ENCODE measurements at regions not wholly inside any gene's neighbourhood (a gene's known extent, or its start where the extent isn't known, plus 50 kb on each side); places are given as distances from the start of the nearest gene placed in this dataset.

DNA sequence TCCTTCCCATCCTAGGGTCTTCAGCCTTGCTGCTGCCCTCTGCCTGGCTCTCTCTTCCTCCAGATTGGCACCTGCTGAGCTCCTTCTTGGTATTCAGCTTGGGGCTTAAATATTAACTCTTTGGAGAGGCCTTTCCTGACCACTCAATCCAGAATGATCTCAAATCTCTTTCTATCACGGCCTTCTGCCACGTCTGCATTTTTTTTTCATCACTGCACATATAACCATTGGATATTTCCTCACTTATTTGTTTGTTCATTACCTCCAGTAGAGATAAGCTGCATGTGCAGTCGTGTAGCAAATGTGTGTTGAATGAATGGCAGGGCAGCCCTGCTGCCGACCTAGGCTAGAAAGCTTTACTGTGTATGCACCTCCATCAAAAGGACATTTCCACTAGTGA is 51.6 kb upstream of the MPP7 start:
- ATAC-seq: no peak
- Histone ChIP-seq H3K27ac (no peak overlapping the region), H3K4me1 (peaks cover 4% of the 10 kb centered on the region), H3K36me3 (replicated peaks in 1 of 2; ENCODE audit: insufficient read depth in 1 of 2, low read depth in 2 of 2) (no peaks in the 10 kb centered on the region), H3K9me3 (no peaks in the 10 kb centered on the region), H3K27me3 (no peaks in the 10 kb centered on the region), H3K4me3 (no peak overlapping the region)
- intact Hi-C loops (cut with DNase I): no loop called here
- TF ChIP-seq, protein P1, sequence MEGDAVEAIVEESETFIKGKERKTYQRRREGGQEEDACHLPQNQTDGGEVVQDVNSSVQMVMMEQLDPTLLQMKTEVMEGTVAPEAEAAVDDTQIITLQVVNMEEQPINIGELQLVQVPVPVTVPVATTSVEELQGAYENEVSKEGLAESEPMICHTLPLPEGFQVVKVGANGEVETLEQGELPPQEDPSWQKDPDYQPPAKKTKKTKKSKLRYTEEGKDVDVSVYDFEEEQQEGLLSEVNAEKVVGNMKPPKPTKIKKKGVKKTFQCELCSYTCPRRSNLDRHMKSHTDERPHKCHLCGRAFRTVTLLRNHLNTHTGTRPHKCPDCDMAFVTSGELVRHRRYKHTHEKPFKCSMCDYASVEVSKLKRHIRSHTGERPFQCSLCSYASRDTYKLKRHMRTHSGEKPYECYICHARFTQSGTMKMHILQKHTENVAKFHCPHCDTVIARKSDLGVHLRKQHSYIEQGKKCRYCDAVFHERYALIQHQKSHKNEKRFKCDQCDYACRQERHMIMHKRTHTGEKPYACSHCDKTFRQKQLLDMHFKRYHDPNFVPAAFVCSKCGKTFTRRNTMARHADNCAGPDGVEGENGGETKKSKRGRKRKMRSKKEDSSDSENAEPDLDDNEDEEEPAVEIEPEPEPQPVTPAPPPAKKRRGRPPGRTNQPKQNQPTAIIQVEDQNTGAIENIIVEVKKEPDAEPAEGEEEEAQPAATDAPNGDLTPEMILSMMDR (IDR thresholded peaks at IDR 0.05): no peak
- no peak for TF ChIP-seq POLR2A (IDR thresholded peaks at IDR 0.05)
- no peak for DNase-seq
- 20 to 23% methylated on average over 4 of the region's 4 CpGs for WGBS, 2 donors

DNA sequence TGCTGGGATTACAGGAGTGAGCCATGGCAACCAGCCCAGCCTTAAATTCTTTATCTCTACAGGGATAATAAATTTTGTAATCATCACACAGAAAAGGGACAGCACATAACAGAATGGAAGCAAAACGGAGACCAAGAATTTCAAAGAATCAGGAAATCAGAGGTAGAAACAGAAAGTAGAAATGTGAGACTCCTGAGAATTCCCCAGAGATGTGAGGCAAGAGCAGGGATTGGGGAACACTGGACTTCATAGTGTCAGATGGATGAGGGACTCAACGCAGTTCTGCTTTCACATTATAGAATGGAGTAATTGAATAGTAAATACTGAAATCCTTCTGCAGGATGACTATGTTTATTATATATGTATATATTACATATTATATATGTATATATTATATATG is 52.5 kb upstream of the MPP7 start:
- ATAC-seq: no peak
- H3K27ac ChIP-seq: no peak overlapping the region
- DNase-seq: no peak
- WGBS, 2 donors: 66 to 90% methylated on average over 2 of the region's 2 CpGs
- H3K9me3 ChIP-seq: no peaks in the 10 kb centered on the region
- H3K4me1 ChIP-seq: peaks cover 4% of the 10 kb centered on the region
- TF ChIP-seq POLR2A (IDR thresholded peaks at IDR 0.05): no peak
- TF ChIP-seq, protein P1 (IDR thresholded peaks at IDR 0.05): no peak
- H3K4me3 ChIP-seq: no peak overlapping the region
- H3K36me3 ChIP-seq (replicated peaks in 1 of 2; ENCODE audit: insufficient read depth in 1 of 2, low read depth in 2 of 2): no peaks in the 10 kb centered on the region
- intact Hi-C loops (cut with DNase I): no loop called here
- no peaks in the 10 kb centered on the region for H3K27me3 ChIP-seq

DNA sequence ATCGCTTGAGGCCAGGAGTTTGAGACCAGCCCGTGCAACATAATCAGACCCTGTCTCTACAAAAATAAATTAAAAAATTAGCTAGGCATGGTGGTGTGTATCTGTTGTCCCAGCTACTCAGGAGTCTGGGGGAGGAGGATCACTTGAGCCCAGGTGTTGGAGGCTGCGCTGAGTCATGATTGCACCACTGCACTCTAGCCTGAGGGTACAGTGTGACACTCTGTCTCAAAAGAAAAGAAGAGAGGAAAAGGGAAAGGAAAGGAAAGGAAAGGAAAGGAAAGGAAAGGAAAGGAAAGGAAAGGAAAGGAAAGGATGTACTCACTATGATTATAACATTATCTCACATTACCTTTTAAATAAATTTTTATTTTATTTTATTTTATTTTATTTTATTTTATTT is 56.5 kb upstream of the MPP7 start:
- WGBS, 2 donors: 98 to 100% methylated on average over 3 of the region's 3 CpGs
- Histone ChIP-seq H3K4me3 (no peak overlapping the region), H3K9me3 (no peaks in the 10 kb centered on the region), H3K27me3 (no peaks in the 10 kb centered on the region), H3K4me1 (peaks cover 4% of the 10 kb centered on the region), H3K36me3 (replicated peaks in 1 of 2; ENCODE audit: insufficient read depth in 1 of 2, low read depth in 2 of 2) (no peaks in the 10 kb centered on the region), H3K27ac (no peak overlapping the region)
- DNase-seq (no peak), ATAC-seq (no peak)
- no peak for TF ChIP-seq POLR2A (IDR thresholded peaks at IDR 0.05)
- TF ChIP-seq, protein P1 (IDR thresholded peaks at IDR 0.05): no peak
- intact Hi-C loops (cut with DNase I): no loop called here

DNA sequence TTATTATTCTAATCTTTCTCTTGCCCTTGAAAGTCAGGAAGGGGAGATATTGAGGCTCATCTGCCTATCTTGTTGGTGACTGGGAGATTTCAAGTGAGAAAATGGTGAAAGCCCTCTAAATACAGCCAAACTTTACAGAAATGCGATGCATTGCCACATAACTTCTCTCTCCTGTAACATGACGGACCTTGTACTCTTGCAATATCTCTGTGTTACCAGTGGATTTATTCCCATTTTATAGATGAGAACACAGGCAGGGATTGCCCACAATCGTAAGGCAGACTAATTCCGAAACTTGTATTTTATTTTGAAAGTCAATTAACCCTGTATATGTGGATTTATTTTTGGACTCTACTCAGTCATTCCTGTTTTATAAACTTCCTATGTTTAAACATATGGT is 57.3 kb upstream of the MPP7 start:
- peaks cover under 1% of the 10 kb centered on the region for H3K4me1 ChIP-seq
- no peak for ATAC-seq
- H3K36me3 ChIP-seq (replicated peaks in 1 of 2; ENCODE audit: insufficient read depth in 1 of 2, low read depth in 2 of 2): no peaks in the 10 kb centered on the region
- TF ChIP-seq, protein P1 (IDR thresholded peaks at IDR 0.05): no peak
- no peak for TF ChIP-seq POLR2A (IDR thresholded peaks at IDR 0.05)
- H3K4me3 ChIP-seq: no peak overlapping the region
- no peaks in the 10 kb centered on the region for H3K9me3 ChIP-seq
- no peak overlapping the region for H3K27ac ChIP-seq
- no peak for DNase-seq
- WGBS, 2 donors: 72 to 97% methylated on average over 4 of the region's 4 CpGs
- H3K27me3 ChIP-seq: no peaks in the 10 kb centered on the region
- intact Hi-C loops (cut with DNase I): no loop called here

DNA sequence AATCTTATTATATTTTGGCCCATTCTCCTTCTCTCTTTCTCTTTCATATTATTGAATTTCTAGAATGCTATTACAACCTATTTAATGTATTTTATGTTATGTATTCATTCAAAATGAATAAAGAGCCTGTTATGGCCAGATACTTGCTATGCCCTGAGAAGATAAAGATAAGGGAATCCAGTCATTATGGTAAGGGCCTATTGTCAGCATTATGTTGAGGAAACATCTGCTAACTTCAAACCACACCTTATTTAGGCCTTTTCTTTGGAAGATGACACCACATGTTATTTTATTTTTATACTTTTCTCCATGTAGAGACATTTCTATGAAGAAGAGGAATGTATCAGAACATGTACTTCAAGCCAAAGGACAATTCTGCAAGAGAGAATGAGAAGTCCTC is 60.5 kb upstream of the MPP7 start:
- ATAC-seq: no peak
- Histone ChIP-seq H3K4me1 (peaks cover 15% of the 10 kb centered on the region), H3K27me3 (no peaks in the 10 kb centered on the region), H3K4me3 (no peak overlapping the region), H3K27ac (no peak overlapping the region), H3K36me3 (replicated peaks in 1 of 2; ENCODE audit: insufficient read depth in 1 of 2, low read depth in 2 of 2) (no peaks in the 10 kb centered on the region), H3K9me3 (no peaks in the 10 kb centered on the region)
- intact Hi-C loops (cut with DNase I): no loop called here
- TF ChIP-seq POLR2A (IDR thresholded peaks at IDR 0.05): no peak
- TF ChIP-seq, protein P1 (IDR thresholded peaks at IDR 0.05): no peak
- no peak for DNase-seq

Measured in body of pancreas (tissue), 4 donors.